K562 (cell line): ENCODE measurements at regions not wholly inside any gene's neighbourhood (a gene's known extent, or its start where the extent isn't known, plus 50 kb on each side); places are given as distances from the start of the nearest gene placed in this dataset.

Experiments
- ARID1B ChIP-seq: fragments of 450-650 bp; IDR thresholded peaks from 2 replicates; pipeline ENCODE4 v1.6.1; 2016; ENCODE audit warnings: antibody characterized with exemption, mild to moderate bottlenecking, inconsistent platforms
- BACH1 ChIP-seq: fragments of 200-800 bp; sonication (Bioruptor generic); IDR thresholded peaks from 2 replicates; pipeline ENCODE4 v1.6.1; 2016; ENCODE audit warnings: missing genetic modification characterization, missing compliant biosample characterization
- CBX3 ChIP-seq, 2 experiments: IDR thresholded peaks; 1 replicate in 1 of 2; 2 replicates in 1 of 2; pipeline ENCODE4 v1.6.1; 2012; ENCODE audit warnings: inconsistent platforms in 2 of 2, low read length in 2 of 2, borderline replicate concordance in 1 of 2, control low read depth in 1 of 2
- CEBPB ChIP-seq: fragments of 450-650 bp; IDR thresholded peaks from 2 replicates; pipeline ENCODE4 v1.6.1; 2016; ENCODE audit warnings: missing genetic modification characterization, missing compliant biosample characterization
- CEBPG ChIP-seq, 3 experiments: fragments of 200-800 bp in 1 of 3; sonication (Bioruptor generic) in 1 of 3; sonication (generic) in 1 of 3; formaldehyde crosslinking in 1 of 3; IDR thresholded peaks in 2 of 3; conservative IDR thresholded peaks in 1 of 3; 2 replicates each; pipeline versions ENCODE4 v1.6.1 to v1.8.0; 2016 to 2022; ENCODE audit warnings: missing compliant biosample characterization in 2 of 3, missing genetic modification characterization in 2 of 3, mild to moderate bottlenecking in 1 of 3, missing genetic modification reagents in 1 of 3
- CHAMP1 ChIP-seq: fragments of 450-650 bp; IDR thresholded peaks from 2 replicates; pipeline ENCODE4 v1.6.1; 2016; ENCODE audit warnings: mild to moderate bottlenecking
- DPF2 ChIP-seq: fragments of 450-650 bp; IDR thresholded peaks from 2 replicates; pipeline ENCODE4 v1.6.1; 2016
- FOXK1 ChIP-seq: sonication (generic); formaldehyde crosslinking; IDR thresholded peaks from 2 replicates; pipeline ENCODE4 v1.8.0; 2022; ENCODE audit warnings: missing genetic modification reagents, mild to moderate bottlenecking, borderline replicate concordance
- GATA2 ChIP-seq: sonication (generic); formaldehyde crosslinking; IDR thresholded peaks from 2 replicates; pipeline ENCODE4 v1.4.0; 2020; ENCODE audit warnings: mild to moderate bottlenecking, missing genetic modification reagents
- KAT2B ChIP-seq: IDR thresholded peaks from one replicate; pipeline ENCODE4 v1.6.1; 2012; ENCODE audit warnings: low read depth, mild to moderate bottlenecking, control low read depth, inconsistent platforms, low read length, moderate library complexity
- KLF6 ChIP-seq: fragments of 250-450 bp; sonication (Bioruptor Pico); IDR thresholded peaks from 2 replicates; pipeline ENCODE4 v1.4.0; 2020; ENCODE audit warnings: mild to moderate bottlenecking, moderate library complexity, borderline replicate concordance
- L3MBTL2 ChIP-seq: fragments of 450-650 bp; IDR thresholded peaks from 2 replicates; pipeline ENCODE4 v1.6.1; 2016; ENCODE audit warnings: mild to moderate bottlenecking, moderate library complexity
- MAFG ChIP-seq: fragments of 450-650 bp; conservative IDR thresholded peaks from 2 replicates; pipeline ENCODE4 v1.6.1; 2016; ENCODE audit warnings: missing genetic modification characterization, missing compliant biosample characterization
- MAX ChIP-seq: sonication (generic); formaldehyde crosslinking; IDR thresholded peaks from 2 replicates; pipeline ENCODE4 v1.9.0; 2022; ENCODE audit warnings: mild to moderate bottlenecking, missing genetic modification reagents
- NR2F6 ChIP-seq: fragments of 450-650 bp; formaldehyde crosslinking; IDR thresholded peaks from 2 replicates; pipeline ENCODE4 v1.4.0; 2020; ENCODE audit warnings: mild to moderate bottlenecking
- SMARCA4 ChIP-seq: fragments of 450-650 bp; IDR thresholded peaks from 2 replicates; pipeline ENCODE4 v1.6.1; 2016
- SMARCC2 ChIP-seq: fragments of 450-650 bp; IDR thresholded peaks from 2 replicates; pipeline ENCODE4 v1.6.1; 2017; ENCODE audit warnings: antibody characterized with exemption, moderate library complexity, mild to moderate bottlenecking, low read depth
- SNIP1 ChIP-seq: fragments of 450-650 bp; IDR thresholded peaks from 2 replicates; pipeline ENCODE4 v1.7.1; 2017; ENCODE audit warnings: low read depth, mild to moderate bottlenecking
- SNRNP70 ChIP-seq: fragments of 200-400 bp; formaldehyde crosslinking; optimal IDR thresholded peaks from 2 replicates; pipeline ENCODE3; 2017; ENCODE audit warnings: low read depth, low read length
- THRAP3 ChIP-seq: fragments of 450-650 bp; IDR thresholded peaks from 2 replicates; pipeline ENCODE4 v1.6.1; 2016; ENCODE audit warnings: mild to moderate bottlenecking, inconsistent platforms, borderline replicate concordance
- U2AF1 ChIP-seq: fragments of 200-400 bp; formaldehyde crosslinking; optimal IDR thresholded peaks from 2 replicates; pipeline ENCODE3; 2017; ENCODE audit warnings: mild to moderate bottlenecking, low read depth, low read length, moderate library complexity
- YY1 ChIP-seq, 3 experiments: IDR thresholded peaks; 2 replicates each; pipeline ENCODE4 v1.6.1; 2011; ENCODE audit warnings: low read length in 2 of 3, mild to moderate bottlenecking in 2 of 3, moderate library complexity in 2 of 3, borderline replicate concordance in 1 of 3, control low read depth in 1 of 3, low read depth in 1 of 3; ENCODE audit not compliant: insufficient read depth in 3 of 3, insufficient replicate concordance in 2 of 3, control insufficient read depth in 1 of 3, insufficient read length in 1 of 3; ENCODE audit errors: extremely low read depth in 1 of 3
- ZBTB2 ChIP-seq: fragments of 450-650 bp; IDR thresholded peaks from 2 replicates; pipeline ENCODE4 v1.6.1; 2016; ENCODE audit warnings: antibody characterized with exemption
- ZNF184 ChIP-seq: sonication (generic); formaldehyde crosslinking; IDR thresholded peaks from 2 replicates; pipeline ENCODE4 v1.5.0; 2020; ENCODE audit warnings: missing genetic modification reagents

- TF ChIP-seq CEBPG (CRISPR knock-in tag; IDR thresholded peaks at IDR 0.05) = no peak
- TF ChIP-seq CEBPG (tag; conservative IDR thresholded peaks at IDR 0.05 in 1 of 2, IDR thresholded peaks at IDR 0.05 in 1 of 2) = peak in 1 of 2 experiments; percentile 48; a peak in 1 of 4 replicates
- TF ChIP-seq THRAP3 = no peak
- TF ChIP-seq ZNF184 (CRISPR knock-in tag) = no peak
- TF ChIP-seq L3MBTL2 = no peak
- TF ChIP-seq CEBPB (tag) = 0 out of 2 replicates have a peak, but pooled peaks have one; percentile 21
- peak; percentile 54; the same call in 1 of the 2 replicates for TF ChIP-seq SMARCA4
- TF ChIP-seq SMARCC2 = peak; percentile 18; the same call in 1 of the 2 replicates
- TF ChIP-seq ARID1B = peak; percentile 48
- no peak for TF ChIP-seq YY1 (IDR thresholded peaks at IDR 0.05; ENCODE audit: borderline replicate concordance in 1 of 3, control insufficient read depth in 1 of 3, extremely low read depth in 1 of 3, insufficient read depth in 3 of 3, insufficient read length in 1 of 3, insufficient replicate concordance in 2 of 3, low read depth in 1 of 3, low read length in 2 of 3)
- no peak for TF ChIP-seq FOXK1 (CRISPR knock-in tag)
- no peak for TF ChIP-seq U2AF1
- peak; percentile 39; the same call in 1 of the 2 replicates for TF ChIP-seq DPF2
- TF ChIP-seq KAT2B = no peak
- no peak for TF ChIP-seq KLF6 (CRISPR knock-in tag)
- peak; percentile 93 for TF ChIP-seq MAFG
- no peak for TF ChIP-seq GATA2 (CRISPR knock-in tag)
- no peak for TF ChIP-seq SNIP1
- TF ChIP-seq NR2F6 = no peak
- TF ChIP-seq BACH1 (tag) = peak; percentile 77
- no peak for TF ChIP-seq MAX
- TF ChIP-seq SNRNP70 = no peak
- TF ChIP-seq CHAMP1 = no peak
- TF ChIP-seq ZBTB2 = no peak
- no peak for TF ChIP-seq CBX3 (IDR thresholded peaks at IDR 0.05; ENCODE audit: borderline replicate concordance in 1 of 2, low read length in 2 of 2)
Observed at GRCh38 chr12:58310809-58311622, 369.6 kb downstream of the ATP23 start (continued).
